Adipocyte (in vitro differentiated cells): ENCODE measurements at regions not wholly inside any gene's neighbourhood (a gene's known extent, or its start where the extent isn't known, plus 50 kb on each side); places are given as distances from the start of the nearest gene placed in this dataset.

Source experiments
- DNase-seq: peaks from one replicate; pipeline ENCODE4 v3.0.0-alpha.2; 2015; ENCODE audit warnings: low read depth
- H3K27me3 ChIP-seq: replicated peaks from 2 replicates; pipeline ENCODE4 v1.7.0; 2013; ENCODE audit warnings: mild to moderate bottlenecking, low read length, moderate library complexity; ENCODE audit not compliant: control insufficient read depth, insufficient read depth
- H3K36me3 ChIP-seq: 2 replicates; pipeline ENCODE4 v1.7.0; 2013; ENCODE audit warnings: low read length, mild to moderate bottlenecking, moderate library complexity; ENCODE audit not compliant: control insufficient read depth, insufficient read depth, severe bottlenecking
- H3K4me1 ChIP-seq: 2 replicates; pipeline ENCODE4 v1.7.0; 2013; ENCODE audit warnings: mild to moderate bottlenecking, low read length, moderate library complexity; ENCODE audit not compliant: control insufficient read depth, insufficient read depth
- H3K4me3 ChIP-seq: 2 replicates; pipeline ENCODE4 v1.7.0; 2013; ENCODE audit warnings: mild to moderate bottlenecking, low read length, moderate library complexity
- H3K9ac ChIP-seq: 2 replicates; pipeline ENCODE4 v1.7.0; 2013; ENCODE audit warnings: mild to moderate bottlenecking, low read length, moderate library complexity
- H3K9me3 ChIP-seq: 2 replicates; pipeline ENCODE4 v1.7.0; 2013; ENCODE audit warnings: mild to moderate bottlenecking, low read length, moderate library complexity; ENCODE audit not compliant: control insufficient read depth

- no peaks in the 10 kb centered on the region for H3K36me3 ChIP-seq
- DNase-seq: no peak
- H3K27me3 ChIP-seq: no peaks in the 10 kb centered on the region
- H3K4me3 ChIP-seq: no peak overlapping the region
- H3K9me3 ChIP-seq: no peaks in the 10 kb centered on the region
- no peak overlapping the region for H3K9ac ChIP-seq
- H3K4me1 ChIP-seq: no peaks in the 10 kb centered on the region
Observed at GRCh38 chr12:25058012-25058411, 109.1 kb upstream of the BCAT1 start.

GRCh38 chr12:25056486-25057130, 107.7 kb upstream of the BCAT1 start:
- H3K9ac ChIP-seq: no peak overlapping the region
- H3K4me3 ChIP-seq: no peak overlapping the region
- H3K27me3 ChIP-seq: no peaks in the 10 kb centered on the region
- DNase-seq: no peak
- H3K4me1 ChIP-seq: no peaks in the 10 kb centered on the region
- no peaks in the 10 kb centered on the region for H3K9me3 ChIP-seq
- no peaks in the 10 kb centered on the region for H3K36me3 ChIP-seq

GRCh38 chr12:25056011-25056410, 107.1 kb upstream of the BCAT1 start:
- Histone ChIP-seq H3K9me3 (no peaks in the 10 kb centered on the region), H3K4me1 (no peaks in the 10 kb centered on the region), H3K4me3 (no peak overlapping the region), H3K36me3 (no peaks in the 10 kb centered on the region), H3K27me3 (no peaks in the 10 kb centered on the region), H3K9ac (no peak overlapping the region)
- no peak for DNase-seq

- H3K27me3 ChIP-seq: no peaks in the 10 kb centered on the region
- H3K9me3 ChIP-seq: no peaks in the 10 kb centered on the region
- no peaks in the 10 kb centered on the region for H3K36me3 ChIP-seq
- peak; percentile 10 for DNase-seq
- no peak overlapping the region for H3K4me3 ChIP-seq
- H3K4me1 ChIP-seq: no peaks in the 10 kb centered on the region
- H3K9ac ChIP-seq: no peak overlapping the region
Observed at GRCh38 chr12:25054783-25055144, 105.9 kb upstream of the BCAT1 start.

- Histone ChIP-seq H3K4me3 (no peak overlapping the region), H3K9ac (no peak overlapping the region), H3K9me3 (no peaks in the 10 kb centered on the region), H3K36me3 (no peaks in the 10 kb centered on the region), H3K27me3 (no peaks in the 10 kb centered on the region), H3K4me1 (no peaks in the 10 kb centered on the region)
- DNase-seq: peak; percentile 13
Observed at GRCh38 chr12:25054076-25054782, 105.3 kb upstream of the BCAT1 start.

GRCh38 chr12:25052914-25053211, 104.0 kb upstream of the BCAT1 start:
- H3K9ac ChIP-seq: no peak overlapping the region
- H3K4me3 ChIP-seq: no peak overlapping the region
- H3K27me3 ChIP-seq: no peaks in the 10 kb centered on the region
- no peaks in the 10 kb centered on the region for H3K9me3 ChIP-seq
- no peak for DNase-seq
- H3K36me3 ChIP-seq: no peaks in the 10 kb centered on the region
- no peaks in the 10 kb centered on the region for H3K4me1 ChIP-seq

DNA sequence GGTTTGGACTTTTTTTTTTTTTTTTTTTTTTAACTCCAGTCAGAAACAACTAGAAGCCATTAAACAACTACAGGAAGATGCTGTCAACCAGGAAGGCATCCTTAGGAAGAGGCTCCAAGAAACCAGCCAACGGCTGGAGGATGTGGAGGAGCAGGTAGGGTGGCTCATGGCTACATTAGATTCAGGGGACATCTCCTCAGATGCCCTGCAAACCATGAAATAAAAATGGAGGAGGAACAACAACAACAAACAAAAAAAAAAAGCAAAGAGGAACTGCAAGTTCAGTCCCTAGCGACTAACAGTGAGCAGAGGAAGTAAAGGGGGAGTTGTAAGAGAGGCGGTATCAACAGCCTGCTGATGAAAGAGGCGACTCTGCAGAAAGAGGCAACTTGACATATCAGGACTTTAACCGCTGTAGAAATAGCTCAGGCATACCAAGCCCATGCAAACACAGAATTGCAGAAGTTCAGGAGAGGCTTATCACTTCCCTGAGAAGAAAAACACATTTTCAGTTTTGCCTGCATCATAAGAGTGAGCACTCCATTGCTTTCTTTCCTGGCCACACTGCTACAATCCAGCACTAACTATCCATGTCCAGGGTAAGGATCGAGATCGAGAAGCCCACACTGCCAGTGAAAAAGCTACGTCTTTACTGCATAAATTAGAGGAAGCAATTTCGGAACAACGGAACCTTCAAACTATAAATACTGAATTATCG, 103.5 kb upstream of the BCAT1 start:
- no peaks in the 10 kb centered on the region for H3K36me3 ChIP-seq
- H3K4me1 ChIP-seq: no peaks in the 10 kb centered on the region
- H3K9me3 ChIP-seq: peaks cover 3% of the 10 kb centered on the region
- H3K4me3 ChIP-seq: no peak overlapping the region
- no peak for DNase-seq
- H3K9ac ChIP-seq: no peak overlapping the region
- no peaks in the 10 kb centered on the region for H3K27me3 ChIP-seq

- no peak for DNase-seq
- H3K4me3 ChIP-seq: no peak overlapping the region
- no peaks in the 10 kb centered on the region for H3K36me3 ChIP-seq
- H3K9me3 ChIP-seq: peaks cover 10% of the 10 kb centered on the region
- H3K27me3 ChIP-seq: no peaks in the 10 kb centered on the region
- no peak overlapping the region for H3K9ac ChIP-seq
- H3K4me1 ChIP-seq: no peaks in the 10 kb centered on the region
Observed at GRCh38 chr12:25051656-25052195, 102.8 kb upstream of the BCAT1 start.

DNA sequence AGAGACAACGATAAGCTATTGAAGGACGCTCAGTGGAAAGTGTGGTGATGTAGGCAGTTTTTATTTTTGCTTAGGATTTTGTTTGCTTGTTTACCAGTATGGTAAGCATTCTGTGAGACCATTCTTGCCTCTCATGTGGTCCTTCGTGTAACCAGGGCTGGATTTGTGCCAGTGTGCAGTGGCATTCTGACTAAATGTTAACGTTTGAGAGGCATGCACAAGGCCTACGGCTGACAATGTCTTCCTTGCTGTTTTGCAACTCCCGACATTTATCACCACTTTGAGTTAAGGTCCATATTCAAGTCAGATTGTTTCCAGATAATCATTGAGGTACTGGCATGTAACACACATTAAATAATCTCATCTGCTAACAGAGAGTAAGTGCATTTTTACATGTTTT, 102.3 kb upstream of the BCAT1 start:
- no peaks in the 10 kb centered on the region for H3K27me3 ChIP-seq
- no peak overlapping the region for H3K4me3 ChIP-seq
- peaks cover 15% of the 10 kb centered on the region for H3K9me3 ChIP-seq
- no peaks in the 10 kb centered on the region for H3K36me3 ChIP-seq
- no peak for DNase-seq
- no peak overlapping the region for H3K9ac ChIP-seq
- H3K4me1 ChIP-seq: no peaks in the 10 kb centered on the region

GRCh38 chr12:25045869-25046268, 97.0 kb upstream of the BCAT1 start:
- H3K27me3 ChIP-seq: no peaks in the 10 kb centered on the region
- DNase-seq: no peak
- H3K4me1 ChIP-seq: no peaks in the 10 kb centered on the region
- H3K9me3 ChIP-seq: peaks cover 31% of the 10 kb centered on the region
- H3K36me3 ChIP-seq: no peaks in the 10 kb centered on the region
- H3K9ac ChIP-seq: no peak overlapping the region
- no peak overlapping the region for H3K4me3 ChIP-seq

DNA sequence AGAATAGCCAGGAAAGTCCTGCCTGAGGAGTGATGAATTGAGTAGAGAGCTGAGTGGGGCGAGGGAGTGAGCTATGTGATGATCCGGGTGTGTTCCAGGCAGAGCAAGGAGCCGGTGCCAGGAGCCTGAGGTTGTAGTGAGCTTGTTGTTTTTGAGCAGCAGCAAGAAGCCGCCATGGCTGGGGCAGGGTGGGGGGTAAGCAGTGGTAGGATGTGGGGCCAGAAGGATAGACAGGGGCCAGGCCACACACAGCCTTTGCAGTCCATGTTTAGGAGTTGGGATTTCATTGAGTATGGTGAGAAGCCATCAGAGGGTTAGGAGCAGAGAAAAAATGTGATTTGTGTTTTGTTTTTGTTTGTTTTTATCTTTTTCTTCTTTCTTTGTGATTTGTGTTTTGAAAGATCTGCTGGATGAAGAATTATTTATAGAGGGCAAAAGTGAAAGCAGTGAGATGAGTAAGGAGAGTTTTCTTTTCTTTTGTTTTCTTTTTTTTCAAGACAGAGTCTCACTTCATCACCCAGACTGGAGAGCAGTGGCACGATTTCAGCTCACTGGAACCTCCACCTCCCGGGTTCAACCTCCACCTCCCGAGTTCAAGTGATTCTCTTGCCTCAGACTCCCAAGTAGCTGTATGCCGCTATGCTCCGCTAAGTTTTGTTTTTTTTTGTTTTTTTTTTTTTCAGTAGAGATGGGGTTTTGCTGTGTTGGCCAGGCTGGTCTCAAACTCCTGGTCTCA, 92.3 kb upstream of the BCAT1 start:
- H3K9ac ChIP-seq: no peak overlapping the region

More for the DNA sequence above, 92.3 kb upstream of the BCAT1 start:
- H3K4me3 ChIP-seq: no peak overlapping the region
- H3K27me3 ChIP-seq: peaks cover 4% of the 10 kb centered on the region
- peaks cover 16% of the 10 kb centered on the region for H3K9me3 ChIP-seq
- peak; percentile 1 for DNase-seq
- no peaks in the 10 kb centered on the region for H3K36me3 ChIP-seq
- no peaks in the 10 kb centered on the region for H3K4me1 ChIP-seq
